Retina (tissue), 1 donor: ENCODE measurements at regions not wholly inside any gene's neighbourhood (a gene's known extent, or its start where the extent isn't known, plus 50 kb on each side); places are given as distances from the start of the nearest gene placed in this dataset.
"Not testable (repeated sequence)": the region's sequence is repeated elsewhere in the genome, so short reads cannot be mapped to it uniquely, and the experiment has no call there.

Experiments
- DNase-seq: peaks from one replicate; pipeline ENCODE4 v3.0.0-alpha.2; 2016

DNA sequence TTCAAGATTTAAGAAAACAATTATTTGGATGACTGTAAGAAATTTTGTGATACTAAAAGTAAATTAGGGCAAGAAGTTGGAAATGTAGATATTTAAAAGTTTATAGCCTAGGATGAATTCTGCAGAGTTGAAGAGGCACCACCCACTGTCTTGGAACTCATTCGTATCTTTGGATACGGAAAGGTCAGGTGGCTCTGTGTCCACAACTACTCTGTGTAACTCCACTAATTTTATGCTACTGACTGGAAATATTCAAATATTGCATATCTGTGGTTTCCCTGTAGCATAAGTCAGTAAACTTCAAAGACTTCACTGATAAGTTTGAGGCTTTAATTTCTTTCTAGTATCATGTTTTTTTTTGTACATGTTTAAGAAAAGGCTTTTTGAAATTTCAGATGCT lies 156.9 kb upstream of the RPRM start:
- no peak for DNase-seq

DNA sequence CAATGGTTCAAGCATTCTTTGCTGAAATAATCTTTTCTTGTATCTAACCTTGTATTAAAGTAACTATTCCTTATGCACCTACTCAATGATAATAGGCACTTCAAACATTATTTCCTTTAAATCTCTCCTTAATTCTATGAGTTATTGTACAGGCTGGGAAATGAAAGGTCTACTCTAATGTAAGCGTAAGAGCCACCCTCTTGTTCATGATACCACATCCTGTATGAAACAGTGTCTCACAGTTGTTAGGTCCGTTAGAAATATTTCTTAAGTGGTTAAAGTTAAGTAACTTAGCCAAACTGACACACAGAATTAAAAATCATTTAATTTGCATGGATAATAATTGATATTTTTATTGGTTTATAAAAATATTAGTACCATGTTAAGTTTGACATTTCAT lies 162.5 kb upstream of the RPRM start:
- no peak for DNase-seq

DNA sequence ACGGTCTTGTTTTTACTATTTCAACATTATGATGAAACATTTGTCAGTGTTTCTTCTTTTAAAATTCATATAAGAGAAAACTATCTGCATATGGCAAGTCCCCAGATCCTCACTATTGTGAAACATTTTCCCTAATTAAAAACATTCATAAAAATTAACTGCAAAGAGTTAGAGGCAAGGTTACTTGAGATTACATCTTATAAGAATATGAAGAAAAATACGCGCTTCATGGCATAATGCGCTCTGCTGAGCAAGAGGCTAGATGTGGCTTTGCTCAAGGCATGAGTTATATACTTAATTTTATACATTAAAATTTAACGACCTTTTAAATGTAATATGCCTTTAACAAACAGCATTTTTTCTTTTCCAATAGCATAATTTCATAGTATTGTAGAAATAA lies 166.4 kb upstream of the RPRM start:
- no peak for DNase-seq

DNA sequence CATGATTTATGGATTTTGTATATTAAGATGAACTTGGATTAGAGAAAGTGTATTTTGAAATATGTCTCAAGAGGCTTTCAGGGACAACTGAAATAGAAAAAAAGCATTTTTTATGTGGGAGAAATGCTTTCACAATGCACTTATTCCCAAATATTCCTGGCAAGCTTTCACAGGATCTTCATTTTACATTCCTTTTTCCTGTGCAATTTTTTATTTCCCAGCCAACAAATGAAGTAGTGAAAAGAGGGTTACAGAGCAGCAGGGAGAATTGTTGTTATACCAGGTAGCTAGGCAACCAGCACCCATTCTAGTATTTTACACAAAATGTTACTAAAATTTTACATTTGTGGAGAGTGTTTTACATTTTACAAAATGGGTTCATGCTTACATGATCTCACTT lies 167.0 kb upstream of the RPRM start:
- no peak for DNase-seq

DNA sequence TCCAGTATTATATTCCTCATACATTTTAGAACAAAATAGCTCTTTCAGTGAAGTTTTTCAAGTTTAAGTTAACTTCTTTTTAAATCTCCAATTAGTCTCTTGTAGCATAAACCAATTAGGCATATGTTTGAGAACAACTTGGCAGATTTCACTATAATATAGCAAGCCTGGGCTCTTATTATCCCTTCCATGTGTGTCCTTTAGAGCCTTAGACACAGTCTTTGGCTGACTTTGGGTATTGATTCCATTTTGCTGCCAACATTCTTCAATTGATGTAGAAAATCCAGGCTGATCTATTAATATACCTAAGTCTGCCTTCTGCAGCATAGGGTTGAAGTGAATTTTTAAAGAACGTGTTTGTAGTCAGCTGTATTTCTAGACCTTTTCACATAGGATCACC lies 179.1 kb upstream of the RPRM start:
- DNase-seq, result no peak

DNA sequence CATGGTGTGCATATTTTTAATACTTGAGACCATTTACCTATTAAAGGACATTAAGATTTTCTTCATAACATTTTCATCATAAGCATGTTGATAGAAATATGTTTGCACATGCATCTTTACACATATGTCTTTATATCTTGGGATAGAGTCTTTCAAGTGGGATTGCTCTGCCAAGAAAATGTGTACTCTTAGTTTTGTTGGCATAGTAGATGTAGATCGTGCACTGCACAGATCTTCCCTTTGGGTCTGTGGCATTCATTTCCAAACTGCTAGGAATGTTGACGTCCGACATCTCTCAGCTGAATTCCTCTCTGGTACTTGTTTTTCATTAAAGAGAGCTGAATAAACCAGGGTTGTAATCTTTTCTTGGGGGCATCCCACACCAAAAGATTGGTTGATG lies 183.2 kb upstream of the RPRM start:
- DNase-seq, result no peak

DNA sequence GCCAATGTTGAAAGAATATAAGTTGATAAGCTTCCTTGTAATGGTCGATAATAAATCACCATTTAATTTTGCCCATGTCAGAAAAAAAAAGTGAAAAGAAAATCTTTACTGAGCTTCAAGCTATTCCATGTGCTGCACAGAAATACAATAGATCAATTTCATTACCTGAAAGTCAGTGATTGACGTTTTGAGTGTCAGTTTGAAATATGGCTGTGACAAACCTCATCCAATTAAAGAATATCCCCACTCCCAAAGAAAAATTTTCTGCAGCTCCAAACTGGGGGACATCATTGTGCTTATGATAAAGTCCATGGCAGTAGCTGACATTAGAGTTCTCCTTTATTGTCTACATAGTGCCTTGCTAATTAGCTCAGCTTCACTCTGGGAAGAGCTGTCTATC lies 184.8 kb upstream of the RPRM start:
- DNase-seq, result no peak

DNA sequence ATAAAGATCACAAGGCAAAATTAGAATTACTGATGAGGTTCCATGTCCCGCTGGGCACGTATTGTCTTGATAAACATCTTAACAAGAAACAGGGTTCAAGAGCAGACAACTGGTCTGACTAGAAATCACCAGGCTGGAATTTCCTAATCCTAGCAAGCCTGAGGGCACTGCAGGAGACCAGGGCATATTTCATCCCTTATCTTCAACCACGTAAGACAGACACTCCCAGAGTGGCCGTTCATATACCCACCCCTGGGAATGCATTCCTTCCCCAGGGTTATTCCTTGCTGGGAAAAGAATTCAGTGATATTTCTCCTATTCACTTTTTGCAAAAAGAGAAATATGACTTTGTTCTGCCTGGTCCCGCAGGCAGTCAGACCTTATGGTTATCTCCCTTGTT lies 185.4 kb upstream of the RPRM start:
- DNase-seq, result not testable (repeated sequence)

DNA sequence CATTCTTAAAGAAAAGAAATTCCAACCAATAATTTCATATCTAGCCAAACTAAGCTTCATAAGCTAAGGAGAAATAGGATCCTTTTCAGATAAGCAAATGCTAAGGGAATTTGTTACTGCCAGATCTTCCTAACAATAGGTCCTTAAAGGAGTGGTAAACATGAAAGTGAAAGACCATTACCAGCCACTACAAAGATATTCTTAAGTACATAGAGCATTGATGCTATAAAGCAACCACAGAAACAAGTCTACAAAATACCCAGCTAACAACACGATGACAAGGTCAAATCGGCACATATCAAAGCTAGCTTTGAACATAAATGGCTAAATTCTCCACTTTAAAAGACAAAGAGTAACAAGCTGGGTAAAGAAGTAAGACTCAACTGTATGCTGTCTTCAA lies 188.9 kb upstream of the RPRM start:
- no peak for DNase-seq

DNA sequence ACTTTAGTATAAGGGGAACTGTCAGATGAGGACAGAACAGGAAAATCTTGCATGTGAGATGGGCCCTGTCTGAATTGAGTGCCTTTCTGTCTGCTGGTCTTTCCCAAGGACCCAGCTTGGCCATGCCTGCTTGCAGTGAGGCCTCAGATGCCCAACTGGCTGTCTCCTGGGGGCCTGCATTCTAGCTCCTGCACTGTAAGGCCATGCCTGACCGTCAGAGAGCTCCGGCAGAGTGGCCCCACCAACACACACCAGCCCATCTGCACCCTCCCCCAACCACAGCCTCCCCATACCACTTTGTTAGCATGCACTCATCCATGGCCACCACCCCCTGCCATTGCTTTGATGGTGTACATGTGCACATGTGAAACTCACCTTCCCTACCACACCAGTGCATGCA lies 190.4 kb upstream of the RPRM start:
- DNase-seq, result no peak

DNA sequence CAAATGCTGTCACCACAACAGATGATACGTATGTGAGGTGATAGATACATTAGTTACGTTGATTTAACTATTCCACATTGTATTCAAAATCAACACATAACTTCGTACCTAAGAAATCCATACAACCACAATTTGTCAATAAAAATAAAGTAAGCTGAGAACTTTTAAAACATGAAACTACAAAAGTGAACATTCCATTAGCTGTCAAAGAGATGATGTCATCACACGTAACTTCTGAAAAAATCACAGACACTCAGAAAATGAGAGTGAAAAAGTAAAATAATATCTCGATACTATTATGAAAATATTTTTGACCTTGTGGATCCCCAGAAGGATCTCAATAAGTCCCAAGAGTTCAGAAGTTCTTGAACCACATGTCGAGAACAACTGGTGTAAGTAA lies 161.6 kb upstream of the GALNT13 start:
- no peak for DNase-seq

DNA sequence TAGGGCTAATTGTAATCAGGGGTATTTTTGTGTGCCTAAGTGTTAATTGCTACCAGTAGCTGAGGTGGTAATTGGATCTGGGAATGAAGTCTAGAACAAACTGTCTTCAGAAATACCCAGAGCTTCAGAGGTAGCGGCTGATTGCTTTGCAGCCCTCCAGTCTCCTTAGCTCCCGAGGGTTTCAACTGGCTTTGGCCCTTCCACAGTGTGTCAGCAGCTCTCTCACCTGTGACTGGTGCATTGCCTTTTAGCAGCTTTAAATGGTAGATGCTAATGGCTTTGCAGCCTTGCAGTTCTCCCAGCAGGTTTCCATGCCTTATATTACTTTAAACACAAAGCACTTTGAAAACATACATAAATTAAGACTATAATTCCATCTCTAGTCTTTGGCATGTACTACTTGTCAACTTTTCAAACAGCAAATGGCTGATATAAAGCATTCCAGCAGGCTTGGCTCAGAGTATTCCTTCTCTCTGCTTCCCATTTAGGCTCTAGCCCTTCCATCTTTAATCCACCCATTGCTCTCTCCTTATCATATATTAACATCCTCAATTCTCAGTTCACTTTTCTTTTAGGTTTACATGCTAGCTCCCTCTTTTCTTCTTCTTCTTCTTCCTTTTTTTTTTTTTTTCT lies 156.4 kb upstream of the GALNT13 start:
- DNase-seq, result peak; percentile 4

DNA sequence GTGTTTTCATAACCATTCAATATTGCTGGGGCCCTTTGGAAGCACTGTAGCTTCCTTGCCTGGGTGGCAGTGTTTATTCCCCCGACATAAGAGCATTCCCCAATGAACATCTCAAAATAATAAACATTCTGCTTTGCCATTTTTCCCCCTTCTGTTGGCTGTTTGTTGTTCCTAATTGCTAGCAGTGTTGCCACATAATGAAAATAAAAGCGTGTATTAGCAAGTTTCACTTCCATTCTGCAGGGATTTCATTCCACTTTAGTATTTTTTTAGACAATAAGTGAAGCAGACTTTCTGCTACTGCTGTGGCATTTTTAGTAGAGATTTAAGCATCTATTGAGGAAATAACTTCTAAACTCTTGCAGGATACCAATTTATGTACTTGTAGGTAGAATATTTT lies 154.7 kb upstream of the GALNT13 start:
- no peak for DNase-seq

DNA sequence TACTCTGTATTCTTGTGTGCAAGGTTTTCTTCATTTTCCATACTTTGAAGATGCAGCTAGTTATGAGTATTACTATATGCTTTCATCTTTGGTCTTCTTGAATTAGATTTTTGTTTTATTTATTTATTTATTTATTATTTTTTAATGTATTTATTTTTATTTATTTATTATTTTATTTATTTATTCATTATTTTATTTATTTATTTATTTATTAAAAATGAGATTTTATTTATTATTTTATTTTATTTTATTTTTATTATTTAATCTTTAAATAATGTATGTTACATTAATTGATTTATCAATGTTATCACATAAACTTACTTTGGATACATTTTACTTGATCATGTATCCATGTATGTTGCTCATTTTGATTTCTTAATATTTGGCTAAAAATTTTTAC lies 132.3 kb upstream of the GALNT13 start:
- no peak for DNase-seq

DNA sequence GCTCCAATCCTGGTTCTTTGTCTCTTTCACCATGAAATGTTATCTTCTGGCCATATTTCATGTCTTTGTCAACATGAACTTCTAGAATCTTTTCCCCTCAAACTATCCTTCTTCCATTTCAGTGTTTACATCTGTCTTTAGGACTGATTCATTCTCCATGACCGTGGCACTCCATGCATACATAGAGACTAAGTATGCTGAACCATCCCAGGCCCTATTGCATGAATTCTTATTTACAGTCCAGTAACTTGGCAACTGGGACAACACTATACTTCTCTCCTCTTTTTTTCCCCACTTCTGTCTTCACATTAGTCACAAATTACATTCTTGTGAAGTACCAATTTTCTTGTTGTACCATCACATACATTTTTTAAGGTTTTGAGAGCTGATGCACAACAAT lies 109.8 kb upstream of the GALNT13 start:
- DNase-seq, result no peak

DNA sequence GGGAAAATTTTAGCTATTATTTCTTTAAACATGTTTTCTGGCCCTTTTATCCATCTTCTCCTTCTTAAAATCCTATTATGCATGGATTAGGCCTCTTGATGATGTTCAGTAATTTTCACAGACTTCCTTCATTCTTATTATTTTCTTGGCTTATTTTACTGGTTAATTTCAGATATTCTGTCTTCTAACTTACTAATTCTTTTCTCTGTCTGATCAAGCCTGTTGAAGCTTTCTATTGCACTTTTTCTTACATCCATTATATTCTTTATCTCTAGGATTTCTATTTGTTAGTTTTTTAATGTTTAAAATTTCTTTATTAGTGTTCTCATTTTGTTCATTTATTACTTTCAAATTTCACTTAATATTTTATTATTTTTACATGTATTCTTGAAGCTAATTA lies 105.3 kb upstream of the GALNT13 start:
- DNase-seq, result no peak

DNA sequence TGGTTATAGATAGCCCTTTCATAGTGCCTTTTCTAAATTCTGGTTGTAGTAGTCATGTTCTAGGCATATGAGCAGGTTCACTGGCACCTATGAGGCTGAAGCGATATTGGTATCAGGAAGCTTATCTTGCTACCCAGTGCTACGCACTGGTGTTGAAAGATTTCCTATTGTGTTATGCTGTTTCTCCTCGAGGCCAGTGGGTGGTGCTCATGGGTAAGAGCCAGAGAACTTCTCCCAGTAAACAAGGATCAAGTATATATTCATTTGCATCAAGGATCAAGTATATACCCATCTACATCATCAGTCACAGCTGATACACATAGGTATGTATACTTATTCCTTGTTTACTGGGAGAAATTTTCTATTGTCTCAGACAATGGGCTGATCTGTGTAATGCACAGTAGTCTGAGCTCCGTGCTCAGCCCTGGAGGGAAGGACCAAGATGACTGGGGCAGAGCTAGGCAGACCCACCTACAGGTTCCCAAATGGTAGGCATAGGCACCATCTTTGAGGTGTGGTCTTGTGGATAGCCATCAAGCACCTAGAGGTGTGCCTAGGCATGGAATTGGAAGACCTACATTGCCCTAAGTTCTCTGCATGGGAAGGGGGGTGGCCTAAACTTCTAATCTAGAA lies 101.2 kb upstream of the GALNT13 start:
- DNase-seq, result no peak

DNA sequence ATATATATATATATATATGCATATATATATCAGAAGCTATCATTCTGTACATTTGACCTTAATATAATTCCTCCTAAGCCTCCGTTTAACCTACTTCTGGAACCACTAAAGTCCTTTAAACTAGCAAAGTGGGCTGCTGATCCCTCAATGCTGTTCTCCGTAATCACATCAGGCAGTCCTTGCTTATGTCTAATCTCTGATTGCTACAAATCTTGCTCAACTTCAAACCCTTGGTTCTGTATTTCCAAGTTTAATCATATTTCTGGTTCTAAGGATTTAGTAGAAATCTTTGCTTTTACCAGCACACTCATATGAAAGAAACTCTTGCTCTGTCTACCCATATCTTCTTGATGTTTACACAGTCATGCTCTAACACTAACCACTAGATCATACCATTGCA lies 91.5 kb upstream of the GALNT13 start:
- no peak for DNase-seq

DNA sequence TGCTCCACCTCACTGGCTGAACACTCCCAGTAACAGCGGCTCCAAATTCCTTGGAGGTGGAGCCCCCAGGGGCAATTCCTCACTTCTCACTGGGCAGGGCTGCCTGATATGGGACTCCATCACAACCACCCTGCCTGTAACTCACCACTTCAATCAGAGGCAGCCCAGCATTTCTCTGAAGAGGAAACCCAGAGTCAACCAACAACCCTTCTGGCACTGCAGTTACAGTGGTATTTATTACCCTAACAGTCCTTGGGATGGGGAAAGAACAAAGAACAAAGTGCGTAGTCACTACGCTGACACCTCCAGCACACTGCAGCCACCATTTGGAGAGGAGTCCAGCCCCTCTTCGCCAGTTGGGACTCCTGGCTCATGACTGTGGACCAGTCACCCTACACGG lies 85.7 kb upstream of the GALNT13 start:
- DNase-seq, result no peak

DNA sequence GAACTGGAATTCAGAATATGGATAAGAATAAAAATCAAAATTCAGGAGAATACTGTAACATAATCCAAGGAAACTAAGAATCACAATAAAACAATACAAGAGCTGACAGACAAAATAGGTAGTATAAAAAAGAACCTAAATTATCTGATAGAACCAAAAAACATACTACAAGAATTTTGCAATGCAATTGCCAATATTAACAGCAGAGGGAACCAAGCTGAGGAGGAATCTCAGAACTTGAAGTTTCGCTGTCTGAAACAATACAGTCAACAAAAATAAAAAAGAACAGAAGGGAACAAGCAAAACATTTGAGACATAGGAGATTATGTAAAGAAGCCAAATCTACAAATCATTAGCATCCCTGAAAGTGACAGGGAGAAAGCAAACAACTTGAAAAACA lies 84.1 kb upstream of the GALNT13 start:
- DNase-seq, result no peak

DNA sequence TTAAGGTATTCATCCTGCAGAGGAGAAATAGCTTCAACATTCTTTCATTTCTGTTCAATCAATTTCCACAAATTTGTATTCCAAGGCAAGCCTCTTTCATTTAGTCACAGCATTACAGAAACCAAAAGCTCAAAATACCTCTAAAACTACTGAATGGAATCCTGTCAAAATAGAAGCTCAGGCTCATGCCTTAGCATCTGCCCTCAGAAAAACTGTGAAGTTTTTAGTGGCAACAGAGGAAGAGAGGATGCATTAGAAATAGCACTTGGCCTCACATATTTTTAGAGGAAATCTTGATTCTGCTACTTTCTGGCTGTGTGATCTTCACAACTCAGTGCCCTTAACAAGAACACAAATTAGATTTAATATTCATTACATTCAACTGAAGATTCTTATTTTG lies 69.1 kb upstream of the GALNT13 start:
- no peak for DNase-seq

DNA sequence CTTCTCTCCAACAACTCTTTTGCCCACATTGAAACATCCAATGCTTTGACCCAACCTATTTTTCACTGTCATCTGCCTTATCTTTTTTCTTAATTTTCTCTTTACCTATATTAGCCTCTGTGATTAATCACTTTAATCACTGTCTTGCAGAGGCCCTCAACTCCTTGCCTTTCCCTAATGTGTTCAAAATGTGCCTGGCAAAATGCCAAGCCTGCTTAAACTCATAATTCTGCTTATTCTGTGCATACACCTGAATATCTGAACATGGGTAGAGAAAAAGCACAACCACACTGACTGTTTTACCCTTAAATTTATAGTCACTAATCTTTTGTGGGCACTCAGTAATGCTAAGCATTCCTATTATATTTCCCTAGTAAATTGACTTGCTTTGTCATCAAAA lies 63.0 kb upstream of the GALNT13 start:
- no peak for DNase-seq

DNA sequence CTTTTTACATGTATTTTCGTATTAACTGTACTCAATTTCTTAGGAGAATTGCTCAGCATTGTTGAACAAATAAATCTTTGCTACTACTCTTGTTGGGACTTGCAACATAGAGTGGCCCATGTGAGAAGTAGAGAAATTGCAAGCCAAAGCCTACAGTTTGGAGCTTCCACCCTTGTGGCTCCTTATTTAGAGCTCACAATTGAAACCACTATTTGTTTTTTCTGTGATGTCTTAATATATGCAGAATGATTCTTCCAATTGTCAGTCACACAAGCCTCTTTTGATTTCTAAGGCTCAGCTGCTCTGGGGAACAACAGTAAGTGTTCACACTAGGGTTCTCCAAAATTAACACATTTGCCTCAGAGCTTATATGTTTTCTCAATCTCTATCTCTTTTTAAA lies 60.2 kb upstream of the GALNT13 start:
- DNase-seq, result no peak

DNA sequence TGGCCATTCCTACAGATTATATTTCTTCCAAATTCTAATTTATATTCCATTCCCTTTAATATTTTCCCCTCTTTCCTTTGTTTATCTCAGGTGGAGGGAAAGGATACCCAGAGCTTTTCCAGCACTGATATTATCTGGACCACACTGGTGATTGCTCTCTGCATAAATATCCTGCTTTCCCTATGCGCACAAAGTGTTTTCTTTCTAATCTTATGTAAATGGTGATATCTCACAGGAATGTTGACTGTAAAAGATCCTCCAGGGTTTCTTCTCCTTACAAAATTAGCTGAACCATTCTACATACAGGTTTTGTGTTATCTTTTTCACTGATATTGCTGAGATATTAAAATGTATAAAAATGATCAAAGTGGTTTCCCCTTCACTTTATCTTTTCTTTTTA lies 59.1 kb upstream of the GALNT13 start:
- DNase-seq, result no peak

DNA sequence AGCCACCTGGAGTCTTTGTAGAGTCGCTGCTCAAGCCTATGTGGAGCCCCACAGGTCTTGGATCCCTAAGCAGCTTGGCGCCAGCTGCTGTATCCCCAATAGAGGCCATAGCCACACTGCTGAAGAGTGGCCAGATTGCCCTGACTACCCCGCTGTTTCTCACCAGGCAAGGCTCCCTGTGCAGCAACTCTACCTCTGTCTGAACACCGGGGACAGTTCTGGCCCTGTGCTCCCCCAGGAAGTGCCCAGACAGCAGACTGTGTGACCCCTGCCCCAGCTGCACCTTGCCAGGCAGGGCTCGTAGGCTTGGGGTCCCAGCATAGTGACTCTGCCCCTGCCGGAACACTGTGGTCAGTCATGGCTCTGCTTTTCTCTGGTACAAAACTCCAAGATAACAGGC lies 53.5 kb upstream of the GALNT13 start:
- no peak for DNase-seq

DNA sequence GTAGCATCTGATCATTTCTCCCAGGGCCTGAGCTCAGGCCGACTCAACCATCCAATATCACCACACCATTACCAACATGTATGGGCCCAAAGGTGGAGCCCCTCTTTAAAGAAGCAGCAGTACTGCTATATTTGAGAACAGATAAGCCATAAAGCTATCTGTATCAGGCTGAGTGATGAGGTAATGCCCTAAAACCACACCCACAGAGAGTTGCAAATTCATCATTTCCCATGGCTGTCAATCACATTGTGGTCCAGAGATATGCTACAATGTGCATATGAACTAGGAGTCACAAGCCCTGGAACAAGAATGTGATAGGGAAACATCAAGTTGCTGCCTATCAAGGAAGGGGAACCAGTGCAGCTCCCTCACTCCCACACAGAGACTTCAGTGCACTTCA lies 52.6 kb upstream of the GALNT13 start:
- no peak for DNase-seq
